A673 (cell line): ENCODE measurements at regions not wholly inside any gene's neighbourhood (a gene's known extent, or its start where the extent isn't known, plus 50 kb on each side); places are given as distances from the start of the nearest gene placed in this dataset.

Experiments
- BruUV-seq: library from RNA; stranded (reverse); fragments of 400-500 nt; replicated peaks from 2 replicates; lab custom pipeline; 2021; lab: Mats Ljungman, UMichigan
- CTCF ChIA-PET: fragments of 300-600 bp; sonication (Branson Sonifier 250); formaldehyde crosslinking; loops from one replicate; lab custom pipeline; 2022; ENCODE audit warnings: antibody characterized with exemption; lab: Charles Lee
- POLR2A ChIA-PET: fragments of 300-600 bp; sonication (Branson Sonifier 250); formaldehyde crosslinking; loops from one replicate; lab custom pipeline; 2022; ENCODE audit warnings: antibody characterized with exemption; ENCODE audit not compliant: low non-redundant PET; lab: Charles Lee
- DNase-seq: peaks from one replicate; pipeline ENCODE4 v3.0.0-alpha.2; 2015; ENCODE audit warnings: low spot score
- H3K27ac ChIP-seq: fragments of 200-600 bp; sonication (generic); 2 replicates; pipeline ENCODE4 v1.5.1; 2016; ENCODE audit warnings: mixed run types, low read depth, mild to moderate bottlenecking, mixed read lengths, antibody characterized with exemption, low read length; ENCODE audit not compliant: poor library complexity, severe bottlenecking
- H3K27me3 ChIP-seq: fragments of 200-600 bp; sonication (generic); replicated peaks from 2 replicates; pipeline ENCODE4 v1.6.1; 2017; ENCODE audit warnings: mixed run types, low read depth, mild to moderate bottlenecking, mixed read lengths, antibody characterized with exemption, low read length; ENCODE audit not compliant: insufficient read depth, poor library complexity
- H3K36me3 ChIP-seq: fragments of 200-600 bp; sonication (generic); 2 replicates; pipeline ENCODE4 v1.6.1; 2016; ENCODE audit warnings: mixed run types, mild to moderate bottlenecking, mixed read lengths, antibody characterized with exemption, low read length; ENCODE audit not compliant: insufficient read depth, poor library complexity, severe bottlenecking
- H3K4me1 ChIP-seq: fragments of 200-600 bp; sonication (generic); 2 replicates; pipeline ENCODE4 v1.6.1; 2017; ENCODE audit warnings: mixed run types, mild to moderate bottlenecking, mixed read lengths, antibody characterized with exemption, low read length; ENCODE audit not compliant: insufficient read depth, poor library complexity, severe bottlenecking
- H3K4me3 ChIP-seq: fragments of 200-600 bp; sonication (generic); 2 replicates; pipeline ENCODE4 v1.5.1; 2016; ENCODE audit warnings: low read depth, mixed run types, mild to moderate bottlenecking, mixed read lengths, low read length; ENCODE audit not compliant: poor library complexity, severe bottlenecking
- H3K9me3 ChIP-seq: fragments of 200-600 bp; sonication (generic); 2 replicates; pipeline ENCODE4 v1.6.1; 2016; ENCODE audit warnings: mixed run types, low read depth, mild to moderate bottlenecking, mixed read lengths, antibody characterized with exemption, low read length; ENCODE audit not compliant: poor library complexity, severe bottlenecking
- CTCF ChIP-seq: fragments of 300-800, 200-600 bp; sonication (generic); conservative IDR thresholded peaks from 2 replicates; pipeline ENCODE4 v1.5.1; 2017; ENCODE audit warnings: low read depth, mild to moderate bottlenecking, antibody characterized with exemption, low read length, moderate library complexity, mixed read lengths
- EZH2 ChIP-seq: fragments of 200-600 bp; sonication (generic); IDR thresholded peaks from 2 replicates; pipeline ENCODE4 v1.6.1; 2017; ENCODE audit warnings: borderline replicate concordance, low read depth, mild to moderate bottlenecking, mixed read lengths, antibody characterized with exemption, low read length; ENCODE audit not compliant: poor library complexity, severe bottlenecking
- intact Hi-C: fragments of 100-400 bp; cut with micrococcal nuclease; formaldehyde crosslinking; loops from one replicate; pipeline ENCODE4 v1.10.0; 2022; ENCODE audit not compliant: unreplicated experiment

GRCh38 chr2:2875296-2875695 is 502.3 kb downstream of the EIPR1 start:
- Histone ChIP-seq H3K4me1 (peaks cover 11% of the 10 kb centered on the region), H3K36me3 (no peaks in the 10 kb centered on the region), H3K27me3 (no peaks in the 10 kb centered on the region), H3K4me3 (no peak overlapping the region), H3K9me3 (no peaks in the 10 kb centered on the region), H3K27ac (no peak overlapping the region)
- CTCF ChIA-PET, result no interaction called here
- DNase-seq, result no peak
- intact Hi-C loops, result no loop called here
- TF ChIP-seq CTCF (no peak), EZH2 (no peak)
- POLR2A ChIA-PET, result no interaction called here
- no TSS peak for BruUV-seq

GRCh38 chr2:2874805-2875204 is 502.8 kb downstream of the EIPR1 start:
- BruUV-seq, result no TSS peak
- Histone ChIP-seq H3K4me3 (no peak overlapping the region), H3K9me3 (no peaks in the 10 kb centered on the region), H3K4me1 (peaks cover 11% of the 10 kb centered on the region), H3K36me3 (no peaks in the 10 kb centered on the region), H3K27ac (no peak overlapping the region), H3K27me3 (no peaks in the 10 kb centered on the region)
- no peak for DNase-seq
- intact Hi-C loops, result no loop called here
- ChIA-PET CTCF (no interaction called here), POLR2A (no interaction called here)
- TF ChIP-seq CTCF (no peak), EZH2 (no peak)

GRCh38 chr2:2874341-2874740 is 503.3 kb downstream of the EIPR1 start:
- CTCF ChIA-PET, result no interaction called here
- no peak for TF ChIP-seq CTCF
- no peak for TF ChIP-seq EZH2
- Histone ChIP-seq H3K27ac (no peak overlapping the region), H3K4me1 (peaks cover 11% of the 10 kb centered on the region), H3K36me3 (no peaks in the 10 kb centered on the region), H3K9me3 (no peaks in the 10 kb centered on the region), H3K4me3 (no peak overlapping the region), H3K27me3 (no peaks in the 10 kb centered on the region)
- intact Hi-C loops, result no loop called here
- BruUV-seq, result no TSS peak
- no peak for DNase-seq
- POLR2A ChIA-PET, result no interaction called here
